SK-N-SH (cell line): ENCODE measurements at regions not wholly inside any gene's neighbourhood (a gene's known extent, or its start where the extent isn't known, plus 50 kb on each side); places are given as distances from the start of the nearest gene placed in this dataset.

ENCODE experiments used
- CHD2 ChIP-seq: fragments of 150-350 bp; IDR thresholded peaks from 2 replicates; pipeline ENCODE4 v1.6.1; 2018; ENCODE audit warnings: low read length; ENCODE audit not compliant: partially characterized antibody
- CTCF ChIP-seq: fragments of 200-600 bp; sonication (generic); IDR thresholded peaks from 2 replicates; pipeline ENCODE4 v1.6.1; 2017; ENCODE audit warnings: antibody characterized with exemption, mild to moderate bottlenecking, moderate library complexity
- EP300 ChIP-seq, 2 experiments: IDR thresholded peaks; 2 replicates each; pipeline versions ENCODE4 v1.4.0 to v1.6.1; 2012; ENCODE audit warnings: borderline replicate concordance in 1 of 2, low read depth in 1 of 2, low read length in 1 of 2
- EZH2phosphoT487 ChIP-seq: fragments of 200-600 bp; sonication (generic); IDR thresholded peaks from 2 replicates; pipeline ENCODE4 v1.6.1; 2017; ENCODE audit warnings: low read depth, mixed run types, mild to moderate bottlenecking, antibody characterized with exemption, moderate library complexity, borderline replicate concordance
- FOSL2 ChIP-seq: IDR thresholded peaks from 2 replicates; pipeline ENCODE4 v1.4.0; 2012; ENCODE audit warnings: low read depth, mild to moderate bottlenecking, moderate library complexity, borderline replicate concordance
- MXI1 ChIP-seq: IDR thresholded peaks from 2 replicates; pipeline ENCODE4 v1.6.1; 2012; ENCODE audit warnings: mild to moderate bottlenecking, low read depth, low read length, improper control_type of control experiment
- NRF1 ChIP-seq: IDR thresholded peaks from 2 replicates; pipeline ENCODE4 v1.6.1; 2012; ENCODE audit warnings: low read depth, mild to moderate bottlenecking, low read length
- POLR2AphosphoS5 ChIP-seq: IDR thresholded peaks from 2 replicates; pipeline ENCODE4 v1.6.1; 2012; ENCODE audit warnings: low read depth, low read length
- TAF1 ChIP-seq: IDR thresholded peaks from 2 replicates; pipeline ENCODE4 v1.6.1; 2012; ENCODE audit warnings: low read depth, mild to moderate bottlenecking, low read length, moderate library complexity, borderline replicate concordance
- ZBTB33 ChIP-seq: IDR thresholded peaks from 2 replicates; pipeline ENCODE4 v1.4.0; 2012; ENCODE audit warnings: low read depth, borderline replicate concordance
- TF ChIP-seq, protein P1 (sequence below): IDR thresholded peaks from 2 replicates; pipeline ENCODE4 v1.4.0; 2012; ENCODE audit warnings: low read depth

GRCh38 chr1:83101406-83101805 lies 897.5 kb downstream of the TTLL7 start:
- no peak for TF ChIP-seq POLR2AphosphoS5
- TF ChIP-seq TAF1, result no peak
- TF ChIP-seq CTCF, result no peak
- TF ChIP-seq FOSL2, result no peak
- TF ChIP-seq EZH2phosphoT487, result no peak
- TF ChIP-seq, protein P1, sequence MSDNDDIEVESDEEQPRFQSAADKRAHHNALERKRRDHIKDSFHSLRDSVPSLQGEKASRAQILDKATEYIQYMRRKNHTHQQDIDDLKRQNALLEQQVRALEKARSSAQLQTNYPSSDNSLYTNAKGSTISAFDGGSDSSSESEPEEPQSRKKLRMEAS, result no peak
- no peak for TF ChIP-seq MXI1
- TF ChIP-seq ZBTB33, result no peak
- TF ChIP-seq EP300 (IDR thresholded peaks at IDR 0.05; ENCODE audit: borderline replicate concordance in 1 of 2, low read depth in 1 of 2, low read length in 1 of 2), result no peak
- no peak for TF ChIP-seq CHD2
- TF ChIP-seq NRF1, result no peak
